ENCODE measurements at regions not wholly inside any gene's neighbourhood (a gene's known extent, or its start where the extent isn't known, plus 50 kb on each side); places are given as distances from the start of the nearest gene placed in this dataset.

DNA sequence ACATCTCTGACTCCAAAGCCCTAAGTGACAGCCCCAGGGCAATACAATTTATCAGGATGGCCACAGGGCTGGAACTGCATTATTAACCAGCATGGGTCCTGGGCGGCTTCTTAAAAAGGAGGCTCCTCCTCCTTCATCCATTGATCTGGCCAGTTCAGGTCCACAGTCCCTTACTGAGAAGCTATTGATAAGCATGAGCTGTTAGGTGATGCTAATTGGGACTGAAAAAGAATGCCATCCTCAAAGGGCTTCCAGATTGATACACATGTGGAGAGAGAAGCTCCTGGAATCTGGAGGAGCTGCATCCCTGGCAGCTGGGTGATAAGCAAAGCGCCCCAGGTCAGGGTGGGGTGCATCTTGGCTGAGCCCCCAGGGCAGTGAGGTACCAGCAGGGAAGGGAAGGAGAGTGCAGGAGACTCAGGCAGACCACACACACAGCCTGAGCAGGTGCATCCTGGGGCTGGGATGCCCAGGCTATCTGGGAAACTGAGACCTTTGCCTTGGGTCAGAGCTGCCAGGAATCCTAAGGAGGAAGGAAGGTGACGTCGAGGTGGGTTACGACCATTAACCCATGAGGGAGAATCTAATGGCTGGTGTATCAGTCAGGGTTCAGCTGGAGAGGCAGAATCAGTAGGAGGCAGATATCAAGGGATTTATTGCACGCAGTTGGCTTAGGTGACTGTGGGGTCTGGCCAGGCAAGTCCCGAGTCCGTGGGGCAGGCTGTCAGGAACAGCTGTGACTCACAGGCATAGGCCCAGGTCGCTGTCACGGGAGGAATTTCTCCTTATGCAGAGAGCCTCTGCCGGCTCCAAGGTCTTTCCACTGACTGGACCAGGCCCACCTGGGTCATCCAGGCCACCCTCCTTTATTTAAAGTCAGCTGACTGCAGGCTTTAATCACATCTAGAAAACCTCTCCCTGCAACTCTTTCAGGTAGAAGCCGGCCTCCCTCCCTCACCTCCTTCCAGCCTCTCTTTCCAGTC is 261.2 kb downstream of the BMP7 start:
- DNase-seq = no peak

DNA sequence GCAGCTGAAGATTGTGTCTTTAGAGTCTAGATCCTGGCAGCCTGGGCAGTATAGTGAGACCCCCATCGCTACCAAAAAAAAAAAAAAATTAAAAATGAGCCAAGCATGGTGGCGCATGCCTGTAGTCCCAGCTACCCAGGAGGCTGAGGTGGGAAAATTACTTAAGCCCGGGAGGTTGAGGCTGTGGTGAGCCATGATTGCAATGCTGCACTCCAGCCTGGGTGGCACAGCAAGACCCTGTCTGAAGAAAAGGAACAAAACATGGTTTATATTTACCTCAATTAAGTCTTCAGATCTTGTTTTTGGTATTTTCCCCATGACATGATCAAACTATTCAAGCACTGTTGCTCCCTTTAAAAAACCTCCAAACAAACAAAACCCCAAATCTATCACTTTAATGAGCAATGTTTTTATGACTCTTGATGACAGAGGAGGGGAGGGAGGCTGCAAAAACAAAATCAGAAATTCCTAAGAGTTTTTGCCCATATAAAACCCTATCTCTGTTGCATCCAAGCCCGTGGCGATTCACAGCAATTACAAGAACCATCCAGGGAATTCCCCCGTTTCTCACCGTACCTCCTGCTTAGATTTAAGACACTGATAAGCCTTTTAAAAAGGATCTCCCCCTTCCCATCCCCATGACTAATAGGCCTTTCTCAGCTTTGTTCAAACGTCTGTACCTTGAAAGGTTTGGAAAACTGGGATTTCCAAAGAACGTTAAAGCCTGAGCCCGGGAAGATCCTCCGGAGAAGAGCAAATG is 259.9 kb downstream of the BMP7 start:
- DNase-seq = peak; percentile 76

- DNase-seq = no peak
Observed at GRCh38 chr20:57007171-57007540, 259.3 kb downstream of the BMP7 start.

GRCh38 chr20:57008217-57008616 is 258.2 kb downstream of the BMP7 start:
- peak; percentile 56 for DNase-seq

DNA sequence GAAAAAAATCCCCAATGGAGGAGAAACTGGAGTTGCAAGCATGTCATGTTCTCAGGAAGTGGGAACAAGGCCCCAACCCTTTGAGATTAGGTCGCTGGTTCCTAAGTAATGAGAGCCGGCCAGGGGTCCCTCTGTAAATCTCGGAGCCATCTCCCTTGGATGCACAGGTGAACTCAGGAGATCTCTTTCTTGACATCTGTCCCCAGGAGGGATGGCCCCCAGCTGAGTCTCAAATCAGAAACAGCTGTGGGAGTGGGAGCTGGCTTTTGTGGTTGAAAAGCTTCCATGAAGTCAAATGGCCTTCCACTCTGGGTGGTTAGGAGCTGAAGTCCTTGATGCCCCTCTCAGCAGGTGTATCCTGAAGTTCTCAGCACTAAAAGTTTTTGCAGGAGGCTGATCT is 257.1 kb downstream of the BMP7 start:
- DNase-seq = no peak

DNA sequence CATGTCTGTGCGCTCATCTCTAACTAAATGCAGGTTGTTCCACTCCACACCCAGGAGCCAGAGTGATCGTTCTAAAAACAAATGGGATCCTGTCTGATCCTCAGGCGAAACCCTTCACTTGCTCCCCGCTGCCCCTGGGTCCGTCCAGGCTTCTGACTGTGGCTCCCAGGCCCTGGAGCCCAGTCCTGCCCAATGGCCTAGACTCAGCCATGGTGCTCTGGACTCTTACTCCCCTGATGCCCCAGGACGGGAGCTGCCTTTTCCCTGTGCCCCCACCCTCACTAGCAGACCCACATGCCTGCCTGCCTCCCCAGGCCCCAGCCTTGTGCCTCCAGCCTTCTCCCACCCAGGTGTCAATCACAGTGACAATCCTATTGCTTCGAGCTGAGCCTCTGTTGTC is 256.7 kb downstream of the BMP7 start:
- DNase-seq = no peak

DNA sequence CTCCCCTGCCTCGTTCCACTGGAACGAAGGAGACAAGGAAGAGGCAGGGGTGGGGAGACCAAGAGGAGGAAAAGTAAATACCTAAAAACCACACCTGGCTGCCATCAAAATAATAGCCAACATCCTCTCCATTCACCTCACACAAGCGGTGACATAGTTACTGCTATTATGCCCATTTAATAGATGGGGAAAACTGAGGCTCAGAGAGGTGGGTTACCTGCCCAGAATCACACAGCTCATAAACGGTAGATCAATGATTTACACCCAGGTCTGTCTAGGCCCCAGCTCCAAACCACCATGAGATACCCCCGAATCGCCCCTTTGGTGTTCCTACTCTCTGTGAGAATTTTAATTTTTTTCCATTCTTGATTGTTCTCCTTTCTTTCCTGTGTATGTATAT is 253.8 kb downstream of the BMP7 start:
- DNase-seq = no peak

DNA sequence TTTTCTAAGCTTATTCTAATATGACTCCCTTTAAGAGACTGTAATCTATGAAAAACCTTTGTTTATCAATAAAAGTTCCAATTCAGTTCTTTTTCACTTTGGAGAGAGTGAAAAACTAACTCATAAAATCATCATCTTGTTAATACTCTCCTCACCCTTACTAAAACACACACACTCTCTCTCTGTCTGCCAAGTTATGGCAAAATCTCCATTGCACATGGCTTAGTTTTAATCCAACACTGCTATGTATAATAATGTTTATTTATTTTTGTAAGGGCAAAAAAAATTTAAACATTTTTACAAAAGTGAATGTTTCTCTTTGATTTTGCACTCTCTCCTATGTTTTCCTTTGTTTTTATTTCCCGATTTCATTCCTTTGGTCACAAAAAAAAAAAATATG is 253.2 kb downstream of the BMP7 start:
- DNase-seq = no peak

- no peak for DNase-seq
Observed at GRCh38 chr20:57013741-57014140, 252.7 kb downstream of the BMP7 start.

DNA sequence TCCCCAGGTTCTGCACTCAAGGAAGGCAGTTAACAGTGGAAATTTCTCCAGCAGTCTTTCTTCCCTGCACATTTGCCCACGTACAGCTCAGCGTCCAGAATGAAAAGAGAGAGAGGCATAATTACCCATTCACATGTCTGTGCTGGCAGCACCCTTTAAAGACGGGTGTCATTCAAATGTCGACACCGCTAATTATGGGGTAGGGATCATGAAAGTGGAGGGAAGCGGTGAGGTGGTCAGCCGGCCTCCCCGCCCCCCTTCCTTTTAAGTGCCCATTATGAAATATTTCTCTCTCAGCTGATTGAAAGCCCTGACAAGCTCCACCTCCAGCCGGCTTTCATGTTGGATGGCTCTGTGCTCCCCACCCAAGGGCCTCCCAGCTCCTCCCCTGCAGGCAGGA is 246.1 kb downstream of the BMP7 start:
- no peak for DNase-seq

GRCh38 chr20:57022306-57022705 is 244.1 kb downstream of the BMP7 start:
- no peak for DNase-seq

DNA sequence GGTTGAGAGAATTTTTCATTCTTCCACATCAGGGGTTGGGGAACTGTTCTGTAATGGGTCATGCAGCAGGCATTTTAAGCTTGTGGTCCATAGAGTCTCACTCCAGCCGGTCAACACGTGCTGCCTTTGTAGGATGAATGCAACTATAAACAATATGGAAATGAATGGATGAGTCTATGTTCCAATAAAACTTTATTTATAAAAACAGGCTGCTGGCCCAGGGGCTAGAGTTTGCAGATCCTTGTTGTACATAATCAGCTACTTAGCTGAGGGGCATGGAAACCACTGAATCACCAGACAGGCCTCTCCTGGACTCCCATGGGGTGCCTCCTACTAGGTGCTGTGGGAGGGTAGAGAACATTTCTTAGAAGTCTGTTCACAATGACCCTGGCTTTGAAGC is 243.4 kb downstream of the BMP7 start:
- DNase-seq = no peak

- DNase-seq = no peak
Observed at GRCh38 chr20:57023997-57024396, 242.4 kb downstream of the BMP7 start.

GRCh38 chr20:57024849-57025248 is 241.6 kb downstream of the BMP7 start:
- DNase-seq = peak; percentile 69

DNA sequence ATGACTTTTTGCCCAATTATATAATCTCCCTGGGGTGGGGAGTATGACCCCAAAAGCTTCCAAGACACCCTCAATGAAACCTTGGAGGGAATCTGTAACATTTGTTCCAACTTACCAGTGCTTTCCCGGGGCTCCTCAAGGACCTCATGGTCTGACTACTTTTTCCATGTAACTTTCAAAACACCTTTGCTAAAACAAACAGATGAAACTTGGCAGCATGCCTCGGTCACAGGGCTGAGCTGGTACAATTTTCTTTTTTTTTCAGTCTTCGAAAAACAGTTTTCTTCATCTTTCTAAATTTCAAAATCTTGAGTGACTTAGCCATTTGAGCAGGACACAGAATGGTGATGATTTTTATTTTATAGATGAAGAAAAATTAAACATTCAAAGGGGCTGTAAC is 241.2 kb downstream of the BMP7 start:
- DNase-seq = no peak

- DNase-seq = no peak
Observed at GRCh38 chr20:57025666-57026224, 240.7 kb downstream of the BMP7 start.

- no peak for DNase-seq
Observed at GRCh38 chr20:57027777-57028176, 238.7 kb downstream of the BMP7 start.

DNA sequence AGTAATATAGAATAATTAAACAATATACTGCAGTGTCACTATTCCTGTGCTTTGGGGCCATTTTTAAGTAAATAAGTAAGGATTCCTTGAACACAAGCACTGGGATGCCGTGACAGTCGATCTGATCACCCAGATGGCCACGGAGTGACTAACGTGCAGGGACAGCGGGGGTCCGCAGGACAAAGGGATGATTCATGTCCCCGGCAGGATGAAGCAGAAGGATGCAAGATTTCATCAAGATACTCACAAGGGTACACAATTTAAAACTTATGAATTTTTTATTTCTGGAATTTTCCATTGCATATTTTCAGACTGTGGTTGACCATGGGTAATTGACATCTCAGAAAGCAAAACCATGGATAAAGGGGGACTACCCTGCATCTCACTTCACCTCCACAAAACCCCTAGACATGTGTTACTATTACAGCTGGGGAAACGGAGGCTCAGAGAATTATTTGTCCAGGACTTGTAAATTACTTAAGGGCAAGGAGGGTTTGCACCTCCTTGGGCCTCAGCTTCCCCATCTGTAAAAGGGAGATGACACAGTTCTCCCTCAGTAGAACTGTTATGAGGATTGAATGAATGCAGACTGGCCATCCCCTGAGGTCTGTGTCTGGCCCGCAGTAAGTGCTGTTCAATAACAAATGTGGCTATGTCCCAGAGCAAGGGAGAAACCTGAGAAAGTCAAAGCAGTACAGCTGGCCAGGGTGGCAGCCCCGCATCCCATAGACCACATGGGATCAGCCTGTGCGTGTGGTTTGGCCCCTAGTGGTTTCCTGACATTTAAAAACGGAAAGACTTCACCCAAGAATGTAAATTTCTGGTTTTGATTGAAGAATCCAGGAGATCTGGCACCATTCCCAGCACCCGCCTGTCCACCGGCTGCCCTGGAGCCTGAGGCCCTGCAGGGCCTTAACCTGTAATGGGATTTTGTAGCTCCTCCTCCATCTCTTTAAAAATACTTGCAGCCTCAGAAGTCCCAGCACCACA is 235.5 kb downstream of the BMP7 start:
- peak; percentile 93 for DNase-seq

- DNase-seq = no peak
Observed at GRCh38 chr20:57031867-57032355, 234.5 kb downstream of the BMP7 start.

DNA sequence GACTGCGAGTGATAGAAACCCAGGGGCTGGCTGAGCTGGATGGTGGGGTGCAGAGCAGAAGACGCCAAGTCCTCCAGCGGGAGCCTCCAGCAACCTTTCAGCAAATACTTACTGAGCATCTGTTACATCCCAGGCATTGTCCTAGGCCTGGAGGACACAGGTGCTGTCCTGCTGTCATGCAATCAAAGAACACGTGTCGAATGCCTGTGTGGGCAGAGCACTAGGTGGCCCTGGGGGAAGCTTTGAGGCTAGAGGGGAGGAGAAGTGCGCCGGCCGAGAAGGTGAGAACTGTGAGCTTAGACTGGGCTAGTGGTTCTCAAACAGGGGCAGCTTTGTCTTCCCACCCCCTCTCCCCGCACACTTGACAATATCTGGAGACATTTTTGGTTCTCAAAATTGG is 233.6 kb downstream of the BMP7 start:
- no peak for DNase-seq

DNA sequence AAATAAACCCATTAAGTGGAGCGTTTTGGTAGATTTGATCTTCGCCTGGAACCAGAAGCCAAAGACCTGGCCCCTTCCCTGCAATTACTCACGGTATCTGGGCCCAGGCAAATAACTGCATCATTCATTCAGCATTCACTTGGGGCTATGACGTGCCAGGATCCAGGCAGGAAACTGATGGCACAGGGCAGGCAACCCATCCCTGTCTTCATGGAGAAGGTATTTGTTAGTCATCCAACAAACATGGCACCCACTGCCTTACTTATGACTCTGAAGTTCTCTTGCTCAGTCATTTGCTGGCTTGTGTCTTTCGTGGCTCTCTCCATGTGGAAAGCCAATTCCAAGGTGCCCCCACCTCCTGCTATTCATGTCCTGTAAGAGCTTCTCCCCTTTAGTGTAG is 232.4 kb downstream of the BMP7 start:
- peak; percentile 68 for DNase-seq

- DNase-seq = no peak
Observed at GRCh38 chr20:57037689-57038088, 228.8 kb downstream of the BMP7 start.
